A549 (cell line): ENCODE measurements at regions not wholly inside any gene's neighbourhood (a gene's known extent, or its start where the extent isn't known, plus 50 kb on each side); places are given as distances from the start of the nearest gene placed in this dataset.

Experiments
- CEBPB ChIP-seq, 2 experiments: fragments of >200 bp in 1 of 2; sonication (Bioruptor Twin) in 1 of 2; formaldehyde crosslinking in 1 of 2; IDR thresholded peaks; 2 replicates each; pipeline ENCODE4 v1.6.1; 2012 to 2016
- CHD2 ChIP-seq: fragments of 150-350 bp; IDR thresholded peaks from 2 replicates; pipeline ENCODE4 v1.6.1; 2014; ENCODE audit warnings: low read length; ENCODE audit not compliant: partially characterized antibody
- ELK1 ChIP-seq: fragments of 150-350 bp; IDR thresholded peaks from 2 replicates; pipeline ENCODE4 v1.6.1; 2014; ENCODE audit warnings: low read depth, mild to moderate bottlenecking, low read length
- FOSL2 ChIP-seq, 2 experiments: fragments of 450-650 bp in 1 of 2; fragments of >200 bp in 1 of 2; sonication (Bioruptor Twin) in 1 of 2; formaldehyde crosslinking; IDR thresholded peaks; 2 replicates each; pipeline versions ENCODE4 v1.5.0 to v1.6.1; 2016 to 2020; ENCODE audit warnings: mild to moderate bottlenecking in 1 of 2, moderate library complexity in 1 of 2
- NFE2L2 ChIP-seq: fragments of 150-350 bp; conservative IDR thresholded peaks from 2 replicates; pipeline ENCODE4 v1.6.1; 2014; ENCODE audit warnings: low read length
- PBX3 ChIP-seq: IDR thresholded peaks from 2 replicates; pipeline ENCODE4 v1.6.1; 2012
- POLR2A ChIP-seq: IDR thresholded peaks from 2 replicates; pipeline ENCODE4 v1.6.1; 2012; ENCODE audit warnings: mild to moderate bottlenecking, low read length
- RARB ChIP-seq: fragments of 250-450 bp; sonication (Bioruptor Pico); IDR thresholded peaks from 2 replicates; pipeline ENCODE4 v1.8.0; 2021; ENCODE audit warnings: mild to moderate bottlenecking, moderate library complexity
- REST ChIP-seq: fragments of 200-600 bp; sonication (generic); IDR thresholded peaks from 2 replicates; pipeline ENCODE4 v1.6.1; 2016; ENCODE audit warnings: antibody characterized with exemption, mild to moderate bottlenecking, moderate library complexity
- RFX5 ChIP-seq: fragments of 450-650 bp; IDR thresholded peaks from 2 replicates; pipeline ENCODE4 v1.7.1; 2014; ENCODE audit warnings: antibody characterized with exemption, mild to moderate bottlenecking, moderate library complexity
- SMC3 ChIP-seq: fragments of >200 bp; sonication (Bioruptor Twin); formaldehyde crosslinking; IDR thresholded peaks from 3 replicates; pipeline ENCODE4 v1.6.1; 2018; ENCODE audit warnings: inconsistent platforms
- TF ChIP-seq, protein P1 (sequence below): fragments of >200 bp; sonication (Bioruptor Twin); formaldehyde crosslinking; IDR thresholded peaks from 3 replicates; pipeline ENCODE4 v1.5.1; 2016
- TF ChIP-seq, protein P2 (sequence below): fragments of >200 bp; sonication (Bioruptor Twin); formaldehyde crosslinking; IDR thresholded peaks from 3 replicates; pipeline ENCODE4 v1.6.1; 2016

- TF ChIP-seq, protein P1, sequence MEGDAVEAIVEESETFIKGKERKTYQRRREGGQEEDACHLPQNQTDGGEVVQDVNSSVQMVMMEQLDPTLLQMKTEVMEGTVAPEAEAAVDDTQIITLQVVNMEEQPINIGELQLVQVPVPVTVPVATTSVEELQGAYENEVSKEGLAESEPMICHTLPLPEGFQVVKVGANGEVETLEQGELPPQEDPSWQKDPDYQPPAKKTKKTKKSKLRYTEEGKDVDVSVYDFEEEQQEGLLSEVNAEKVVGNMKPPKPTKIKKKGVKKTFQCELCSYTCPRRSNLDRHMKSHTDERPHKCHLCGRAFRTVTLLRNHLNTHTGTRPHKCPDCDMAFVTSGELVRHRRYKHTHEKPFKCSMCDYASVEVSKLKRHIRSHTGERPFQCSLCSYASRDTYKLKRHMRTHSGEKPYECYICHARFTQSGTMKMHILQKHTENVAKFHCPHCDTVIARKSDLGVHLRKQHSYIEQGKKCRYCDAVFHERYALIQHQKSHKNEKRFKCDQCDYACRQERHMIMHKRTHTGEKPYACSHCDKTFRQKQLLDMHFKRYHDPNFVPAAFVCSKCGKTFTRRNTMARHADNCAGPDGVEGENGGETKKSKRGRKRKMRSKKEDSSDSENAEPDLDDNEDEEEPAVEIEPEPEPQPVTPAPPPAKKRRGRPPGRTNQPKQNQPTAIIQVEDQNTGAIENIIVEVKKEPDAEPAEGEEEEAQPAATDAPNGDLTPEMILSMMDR, result no peak
- TF ChIP-seq, protein P2, sequence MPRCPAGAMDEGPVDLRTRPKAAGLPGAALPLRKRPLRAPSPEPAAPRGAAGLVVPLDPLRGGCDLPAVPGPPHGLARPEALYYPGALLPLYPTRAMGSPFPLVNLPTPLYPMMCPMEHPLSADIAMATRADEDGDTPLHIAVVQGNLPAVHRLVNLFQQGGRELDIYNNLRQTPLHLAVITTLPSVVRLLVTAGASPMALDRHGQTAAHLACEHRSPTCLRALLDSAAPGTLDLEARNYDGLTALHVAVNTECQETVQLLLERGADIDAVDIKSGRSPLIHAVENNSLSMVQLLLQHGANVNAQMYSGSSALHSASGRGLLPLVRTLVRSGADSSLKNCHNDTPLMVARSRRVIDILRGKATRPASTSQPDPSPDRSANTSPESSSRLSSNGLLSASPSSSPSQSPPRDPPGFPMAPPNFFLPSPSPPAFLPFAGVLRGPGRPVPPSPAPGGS, result no peak
- TF ChIP-seq CEBPB (IDR thresholded peaks at IDR 0.05) (no peak), NFE2L2 (no peak), RARB (CRISPR knock-in tag) (no peak), RFX5 (no peak), ELK1 (no peak), FOSL2 (IDR thresholded peaks at IDR 0.05) (no peak), FOSL2 (CRISPR knock-in tag; IDR thresholded peaks at IDR 0.05) (peak; percentile 24; the same call in 1 of the 2 replicates), PBX3 (no peak), SMC3 (no peak), POLR2A (no peak), REST (no peak), CHD2 (no peak)
These were observed 307.9 kb downstream of the HLX start for GRCh38 chr1:221187174-221187573.
